ENCODE measurements at regions not wholly inside any gene's neighbourhood (a gene's known extent, or its start where the extent isn't known, plus 50 kb on each side); places are given as distances from the start of the nearest gene placed in this dataset.

DNA sequence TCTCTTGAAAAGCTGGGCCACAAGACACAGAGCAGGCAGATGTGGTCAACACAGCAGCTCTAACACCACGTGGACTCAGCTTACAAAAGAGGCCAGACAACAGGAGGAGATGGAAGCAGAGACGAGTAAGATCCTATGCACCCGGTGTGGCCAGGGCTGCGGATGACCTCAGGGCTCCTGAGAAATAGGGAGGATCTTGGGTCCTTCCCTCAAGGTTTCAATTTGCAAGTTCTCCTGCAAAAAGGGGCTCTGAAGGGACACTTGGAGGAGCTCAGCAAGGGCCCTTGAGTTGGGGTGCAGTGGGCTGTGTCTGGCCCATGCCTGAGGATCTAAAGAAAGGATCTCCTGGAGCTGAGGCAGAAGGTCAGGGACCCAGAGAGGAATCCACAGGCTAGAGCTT is 249.5 kb upstream of the IGF1R start:
- TF ChIP-seq, protein P1, sequence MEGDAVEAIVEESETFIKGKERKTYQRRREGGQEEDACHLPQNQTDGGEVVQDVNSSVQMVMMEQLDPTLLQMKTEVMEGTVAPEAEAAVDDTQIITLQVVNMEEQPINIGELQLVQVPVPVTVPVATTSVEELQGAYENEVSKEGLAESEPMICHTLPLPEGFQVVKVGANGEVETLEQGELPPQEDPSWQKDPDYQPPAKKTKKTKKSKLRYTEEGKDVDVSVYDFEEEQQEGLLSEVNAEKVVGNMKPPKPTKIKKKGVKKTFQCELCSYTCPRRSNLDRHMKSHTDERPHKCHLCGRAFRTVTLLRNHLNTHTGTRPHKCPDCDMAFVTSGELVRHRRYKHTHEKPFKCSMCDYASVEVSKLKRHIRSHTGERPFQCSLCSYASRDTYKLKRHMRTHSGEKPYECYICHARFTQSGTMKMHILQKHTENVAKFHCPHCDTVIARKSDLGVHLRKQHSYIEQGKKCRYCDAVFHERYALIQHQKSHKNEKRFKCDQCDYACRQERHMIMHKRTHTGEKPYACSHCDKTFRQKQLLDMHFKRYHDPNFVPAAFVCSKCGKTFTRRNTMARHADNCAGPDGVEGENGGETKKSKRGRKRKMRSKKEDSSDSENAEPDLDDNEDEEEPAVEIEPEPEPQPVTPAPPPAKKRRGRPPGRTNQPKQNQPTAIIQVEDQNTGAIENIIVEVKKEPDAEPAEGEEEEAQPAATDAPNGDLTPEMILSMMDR (IDR thresholded peaks at IDR 0.05): no peak
- TF ChIP-seq POLR2AphosphoS5 (IDR thresholded peaks at IDR 0.05): no peak
